ENCODE measurements at regions not wholly inside any gene's neighbourhood (a gene's known extent, or its start where the extent isn't known, plus 50 kb on each side); places are given as distances from the start of the nearest gene placed in this dataset.

DNA sequence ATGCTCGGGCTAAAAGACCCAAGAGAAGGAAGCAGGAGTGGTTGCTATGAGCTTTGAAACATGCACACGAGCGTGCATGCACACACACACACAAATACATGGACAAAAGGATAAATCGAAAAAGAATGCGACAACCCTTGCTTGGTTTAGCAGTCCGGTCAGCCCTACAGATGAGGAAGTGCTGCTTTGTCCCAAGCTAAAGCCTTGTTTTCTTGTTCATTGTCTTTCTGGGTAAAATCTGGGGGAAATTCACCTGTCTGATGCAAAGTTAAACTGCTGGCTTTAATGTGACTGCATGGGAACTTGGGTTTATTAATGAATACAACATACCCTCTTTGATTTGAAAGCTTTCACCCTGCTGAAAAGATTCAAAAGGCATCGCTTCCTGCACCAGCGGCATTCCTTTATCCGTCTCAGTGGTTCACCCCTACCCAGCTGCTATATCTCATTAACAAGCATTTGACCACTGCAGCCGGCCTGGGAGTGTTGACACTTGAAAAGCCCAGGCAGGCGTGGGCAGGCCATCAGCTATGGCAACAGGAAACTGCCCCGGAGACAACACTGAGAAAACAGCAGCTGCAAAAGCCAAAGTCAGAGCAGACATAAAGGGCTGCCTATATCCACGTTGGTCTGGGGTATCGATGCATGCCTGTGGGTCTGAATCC, 301.7 kb downstream of the NDFIP2 start:
- DNase-seq (ENCODE audit: low read depth in 2 of 2), result peak; percentile 36 to 93

- DNase-seq (ENCODE audit: low read depth in 2 of 2), result no peak
These were observed 301.0 kb downstream of the NDFIP2 start for GRCh38 chr13:79781829-79782540.

DNA sequence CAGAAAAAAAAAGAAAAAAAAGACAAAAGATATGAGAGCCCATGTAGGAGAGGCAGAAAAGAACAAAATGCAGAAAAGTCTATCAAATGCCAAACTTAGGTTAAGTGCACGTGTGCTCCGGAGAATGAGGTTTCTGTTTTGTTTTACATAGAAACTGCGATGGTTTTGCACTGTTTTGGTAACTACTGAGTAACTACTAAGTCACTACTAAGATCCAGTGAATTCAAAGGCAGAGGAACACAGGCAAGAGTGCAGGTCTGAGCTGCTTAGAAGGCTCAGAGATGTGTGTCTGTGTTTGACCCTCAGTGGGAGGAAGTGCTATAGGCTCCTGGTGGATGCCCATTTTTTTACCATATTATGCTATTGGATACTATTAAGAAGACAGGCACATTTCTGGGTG, 299.3 kb downstream of the NDFIP2 start:
- no peak for DNase-seq (ENCODE audit: low read depth in 2 of 2)

GRCh38 chr13:79779761-79780160, 298.8 kb downstream of the NDFIP2 start:
- no peak for DNase-seq (ENCODE audit: low read depth in 2 of 2)

DNA sequence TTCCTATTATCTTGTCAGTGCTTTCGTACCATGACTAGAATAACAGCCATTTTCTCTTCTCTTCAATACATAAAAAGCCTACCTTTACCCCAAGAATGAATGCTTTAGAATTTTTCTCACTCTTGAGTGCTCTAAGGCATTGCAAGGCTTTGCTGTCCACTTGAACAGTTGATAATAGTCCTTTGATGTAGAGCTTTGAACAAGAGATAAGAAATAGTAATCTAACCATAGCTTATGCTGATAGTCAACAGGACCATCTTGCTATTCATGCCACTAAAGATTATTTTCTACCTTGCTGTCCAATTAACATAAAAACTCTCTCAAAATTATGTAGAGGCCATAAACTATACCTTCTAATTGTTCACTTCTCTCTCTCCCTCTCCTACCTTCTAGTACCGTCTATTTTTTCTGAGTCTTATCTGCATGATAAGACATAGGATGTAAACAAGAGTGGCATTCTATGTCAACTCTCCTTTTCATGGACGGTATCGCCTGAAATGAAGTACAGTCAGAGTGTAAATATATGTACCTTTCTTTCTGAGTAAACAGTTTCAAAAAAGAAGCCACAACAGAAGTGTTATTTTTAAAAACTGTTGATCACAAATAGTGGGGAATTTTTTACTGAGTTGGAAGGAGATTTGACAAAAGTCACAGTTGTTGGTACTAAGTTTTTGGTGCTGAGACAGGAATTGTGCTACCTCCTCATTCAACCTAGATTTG, 297.9 kb downstream of the NDFIP2 start:
- DNase-seq (ENCODE audit: low read depth in 2 of 2), result no peak

DNA sequence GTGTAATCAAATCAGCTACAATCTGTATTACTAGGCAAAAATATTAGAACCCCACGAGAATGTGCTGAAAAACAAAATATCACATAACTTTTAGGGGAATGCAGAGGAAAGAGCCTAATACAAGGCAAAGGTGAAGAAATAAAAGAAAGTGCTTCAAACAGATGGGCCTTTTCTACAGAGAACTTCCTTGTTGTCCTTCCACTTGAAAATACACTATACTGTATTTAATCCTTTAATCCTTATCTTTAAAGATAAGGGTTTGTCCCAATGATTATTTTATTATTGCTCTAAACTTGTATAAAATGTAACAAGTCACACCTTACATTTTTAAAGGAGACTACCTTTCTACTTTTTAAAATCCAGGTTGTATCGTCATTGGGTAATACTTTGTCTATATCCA, 296.5 kb downstream of the NDFIP2 start:
- DNase-seq (ENCODE audit: low read depth in 2 of 2), result no peak

GRCh38 chr13:79776531-79777295, 295.8 kb downstream of the NDFIP2 start:
- no peak for DNase-seq (ENCODE audit: low read depth in 2 of 2)

GRCh38 chr13:79775830-79776229, 294.9 kb downstream of the NDFIP2 start:
- DNase-seq (ENCODE audit: low read depth in 2 of 2), result peak; percentile 82 to 86

GRCh38 chr13:79772811-79773210, 291.9 kb downstream of the NDFIP2 start:
- peak in 1 of 2 donors; percentile 10 for DNase-seq (ENCODE audit: low read depth in 2 of 2)

DNA sequence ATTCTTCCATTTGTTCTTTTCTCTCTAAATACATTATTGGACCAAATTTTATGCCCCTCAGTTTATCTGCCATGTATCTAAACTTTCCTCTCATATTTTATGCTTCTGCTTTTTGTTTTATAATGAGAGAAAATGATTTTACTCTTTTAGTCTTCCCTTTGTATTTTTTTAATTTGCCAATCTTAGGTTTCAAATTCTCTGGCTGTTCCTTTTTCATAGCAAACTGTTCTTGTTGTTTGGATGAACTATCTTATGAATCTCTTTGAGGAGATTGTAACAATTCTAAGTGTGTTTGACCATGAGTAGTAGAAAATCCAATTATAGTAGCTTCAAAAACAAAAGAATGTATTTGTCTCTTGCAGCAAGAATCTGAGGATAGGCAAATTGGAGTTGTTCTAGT, 290.5 kb downstream of the NDFIP2 start:
- DNase-seq (ENCODE audit: low read depth in 2 of 2), result no peak

- no peak for DNase-seq (ENCODE audit: low read depth in 2 of 2)
These were observed 289.1 kb downstream of the NDFIP2 start for GRCh38 chr13:79770056-79770455.

DNA sequence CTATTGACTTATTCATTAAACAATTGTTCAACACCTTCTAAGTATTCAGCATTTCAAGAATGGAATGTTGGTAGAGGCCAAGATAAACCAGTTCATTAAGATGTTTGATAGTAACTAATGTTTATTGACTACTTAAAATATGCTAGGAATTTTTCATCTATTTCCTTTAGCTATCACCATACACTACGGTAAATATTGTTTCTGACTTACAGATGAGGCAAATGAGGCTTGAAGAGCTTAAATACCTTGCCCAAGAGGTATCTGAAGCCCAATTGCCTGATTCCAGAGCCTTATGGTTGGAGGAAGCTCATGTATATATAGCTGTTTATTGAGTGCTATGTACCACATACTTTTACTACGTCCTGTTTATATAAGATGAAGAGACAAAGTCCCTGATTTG, 286.2 kb downstream of the NDFIP2 start:
- DNase-seq (ENCODE audit: low read depth in 2 of 2), result peak; percentile 25 to 55

DNA sequence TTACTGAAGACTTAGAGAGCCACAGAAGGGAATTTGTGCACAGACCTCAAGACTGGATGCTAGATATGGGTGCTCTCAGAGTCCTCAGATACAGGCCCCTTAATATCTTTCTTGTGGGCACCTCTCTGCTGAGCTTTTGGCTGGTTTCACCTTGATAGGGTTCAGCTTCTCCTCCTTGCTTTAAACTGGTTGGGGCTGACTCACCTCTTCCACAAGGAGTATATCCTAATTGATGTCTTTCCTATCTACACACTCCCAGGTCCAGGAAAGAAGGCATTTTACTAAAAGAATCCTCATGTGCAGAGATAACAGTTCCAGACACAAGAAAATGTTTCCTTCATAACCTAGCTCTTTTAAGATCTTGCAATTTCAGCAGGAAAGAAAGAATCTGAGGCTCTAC, 284.4 kb downstream of the NDFIP2 start:
- DNase-seq (ENCODE audit: low read depth in 2 of 2), result no peak

- DNase-seq (ENCODE audit: low read depth in 2 of 2), result peak; percentile 34 to 70
These were observed 269.1 kb downstream of the NDFIP2 start for GRCh38 chr13:79749984-79750551.

GRCh38 chr13:79749566-79749965, 268.6 kb downstream of the NDFIP2 start:
- no peak for DNase-seq (ENCODE audit: low read depth in 2 of 2)

- peak in 1 of 2 donors; percentile 9 for DNase-seq (ENCODE audit: low read depth in 2 of 2)
These were observed 264.1 kb downstream of the NDFIP2 start for GRCh38 chr13:79745081-79745480.

DNA sequence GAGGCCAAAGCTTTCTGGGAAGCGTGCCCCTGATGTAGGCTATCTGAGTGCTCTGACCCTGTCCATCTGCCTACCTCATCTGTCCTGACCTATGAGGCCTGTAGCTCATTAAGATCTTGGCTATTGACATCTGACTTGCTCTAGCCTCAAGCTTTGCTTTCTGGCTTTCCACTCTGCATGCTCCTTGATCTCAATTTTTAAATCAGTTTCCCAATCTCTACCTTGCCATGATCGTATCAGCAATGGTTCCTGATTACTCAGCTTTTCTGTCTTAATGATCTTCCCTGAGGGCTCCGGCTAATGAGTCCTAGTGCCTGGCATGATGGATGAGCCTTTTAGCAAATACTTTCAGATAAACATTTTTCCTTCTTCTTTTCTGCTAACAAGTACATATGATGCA, 262.0 kb downstream of the NDFIP2 start:
- no peak for DNase-seq (ENCODE audit: low read depth in 2 of 2)

- DNase-seq (ENCODE audit: low read depth in 2 of 2), result no peak
These were observed 260.0 kb downstream of the NDFIP2 start for GRCh38 chr13:79740991-79741390.

DNA sequence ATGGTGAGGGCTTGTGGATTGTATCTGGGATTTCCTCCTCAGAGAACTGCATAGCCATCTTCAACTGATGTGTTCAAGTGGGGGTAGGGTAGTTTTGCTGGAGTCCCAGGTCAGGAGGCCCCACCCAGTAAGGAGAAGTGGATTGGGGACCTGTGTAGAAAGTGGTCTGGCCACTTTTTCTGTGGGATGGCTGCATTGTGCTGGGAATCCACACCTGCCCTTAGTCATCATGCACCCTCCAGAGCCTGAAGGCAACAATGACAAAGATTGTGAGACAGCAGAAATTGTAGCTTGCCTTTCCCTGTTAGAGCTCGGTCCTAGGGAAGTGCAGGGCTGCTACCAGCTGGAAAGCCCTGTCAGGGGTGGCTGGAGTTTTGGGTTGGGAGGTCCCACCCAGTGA, 255.4 kb downstream of the NDFIP2 start:
- DNase-seq (ENCODE audit: low read depth in 2 of 2), result no peak

DNA sequence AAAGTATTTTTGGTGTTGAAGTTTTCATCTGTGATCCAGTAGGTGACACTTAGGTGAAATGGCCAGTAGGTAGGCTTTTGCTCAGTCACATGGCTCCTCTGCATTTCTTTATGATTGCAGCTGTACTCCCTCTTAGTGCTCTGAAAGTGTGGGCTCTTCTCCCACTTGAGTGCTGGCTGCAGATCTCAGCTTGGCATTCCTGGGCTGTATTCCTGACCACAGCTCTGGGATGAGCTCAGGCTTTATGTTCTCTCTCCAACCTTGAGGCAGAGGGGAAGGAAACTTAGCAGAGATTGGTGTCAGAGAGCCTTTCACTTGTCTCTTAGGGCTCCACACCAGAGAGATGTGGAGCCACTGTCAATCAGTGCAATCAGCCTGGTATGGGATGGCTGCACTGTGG, 254.3 kb downstream of the NDFIP2 start:
- DNase-seq (ENCODE audit: low read depth in 2 of 2), result no peak

DNA sequence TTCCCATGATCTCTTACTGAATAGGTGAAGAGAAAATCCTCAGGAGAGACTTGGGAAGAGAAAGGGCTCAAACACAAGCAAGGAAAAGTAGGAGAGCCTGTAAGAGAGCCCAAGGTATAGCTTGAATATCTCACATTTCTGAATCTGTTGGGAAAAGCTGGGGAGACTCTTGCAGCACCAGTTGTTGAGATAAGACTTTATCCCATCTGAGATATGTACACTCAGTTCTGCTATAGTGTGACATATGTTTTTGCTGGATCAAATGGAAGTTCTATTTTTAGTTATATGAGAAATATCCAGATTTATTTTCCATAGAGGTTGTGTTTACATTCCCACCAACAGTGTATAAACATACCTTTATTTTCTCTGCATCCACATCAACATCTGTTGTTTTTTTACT, 246.1 kb downstream of the NDFIP2 start:
- no peak for DNase-seq (ENCODE audit: low read depth in 2 of 2)

DNA sequence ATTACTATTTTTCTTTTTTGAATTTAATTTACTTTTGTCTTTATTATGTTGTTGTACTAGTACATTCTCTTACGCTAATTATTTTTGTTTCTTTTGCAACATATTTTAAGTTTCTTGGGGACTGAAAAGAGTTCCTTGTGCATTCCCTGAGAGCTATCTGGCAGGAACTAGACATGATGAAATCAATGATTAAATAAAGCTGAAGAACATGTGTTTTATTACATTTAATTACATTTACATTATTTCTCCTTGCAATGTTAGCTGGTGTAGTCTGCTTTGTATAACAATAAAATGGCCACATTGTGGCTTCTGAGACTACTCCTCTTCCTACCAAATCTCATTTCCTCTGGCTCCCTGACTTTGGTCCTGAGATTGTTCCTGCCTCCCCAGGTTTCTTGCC, 244.9 kb downstream of the NDFIP2 start:
- DNase-seq (ENCODE audit: low read depth in 2 of 2), result no peak

All from dermis microvascular lymphatic vessel endothelial cell (primary cell).